HepG2 (cell line): ENCODE measurements at regions not wholly inside any gene's neighbourhood (a gene's known extent, or its start where the extent isn't known, plus 50 kb on each side); places are given as distances from the start of the nearest gene placed in this dataset.

Source experiments
- ATAC-seq: fragments of 200-7000 bp; cut with Tn5 transposase; 3 replicates; pipeline ENCODE4 v1.9.1; 2020; ENCODE audit warnings: mild to moderate bottlenecking, moderate library complexity
- BruUV-seq: library from RNA; stranded (reverse); fragments of 400-500 nt; replicated peaks from 2 replicates; lab custom pipeline; 2021; lab: Mats Ljungman, UMichigan
- CTCF ChIA-PET: fragments of 300-600 bp; formaldehyde crosslinking; extraction: SDS; loops from one replicate; lab custom pipeline; 2021; ENCODE audit warnings: low total read pairs, inconsistent platforms, low intra/inter-chr PET ratio; lab: Yijun Ruan, JAX
- POLR2A ChIA-PET: fragments of 350-600 bp; sonication (Branson Sonifier 250); formaldehyde crosslinking; loops from one replicate; lab custom pipeline; 2020; ENCODE audit warnings: antibody characterized with exemption, inconsistent platforms; lab: Yijun Ruan, JAX
- DNase-seq: peaks from one replicate; pipeline ENCODE4 v3.0.0-alpha.2; 2015; ENCODE audit warnings: low spot score
- FAIRE-seq: peaks from 3 replicates; lab custom pipeline; 2011; peaks lifted over from hg19 to GRCh38; lab: Jason Lieb, UNC
- H2AFZ ChIP-seq: one replicate; pipeline ENCODE4 v1.6.1; 2011; ENCODE audit warnings: low read length, inconsistent platforms
- H3K27ac ChIP-seq: fragments of 300-600 bp; 3 replicates; pipeline ENCODE4 v1.8.0; 2011; ENCODE audit warnings: mixed run types, mild to moderate bottlenecking, mixed read lengths, low read length, inconsistent platforms; ENCODE audit not compliant: insufficient read depth; ENCODE audit errors: extremely low read length
- H3K27me3 ChIP-seq, 2 experiments: fragments of 200-600 bp in 1 of 2; 2 replicates in 1 of 2; 3 replicates in 1 of 2; pipeline versions ENCODE4 v1.6.0 to v1.8.0; 2011; ENCODE audit warnings: low read length in 2 of 2, mild to moderate bottlenecking in 2 of 2, moderate library complexity in 2 of 2, inconsistent platforms in 1 of 2; ENCODE audit not compliant: insufficient read depth in 2 of 2, control insufficient read depth in 1 of 2
- H3K36me3 ChIP-seq, 2 experiments: fragments of 200-600 bp in 1 of 2; replicated peaks in 1 of 2; 2 replicates in 1 of 2; 3 replicates in 1 of 2; pipeline versions ENCODE4 v1.5.1 to v1.8.0; 2011; ENCODE audit warnings: low read length in 2 of 2, inconsistent platforms in 1 of 2; ENCODE audit not compliant: insufficient read depth in 2 of 2, control insufficient read depth in 1 of 2
- H3K4me1 ChIP-seq: 2 replicates; pipeline ENCODE4 v1.5.1; 2012; ENCODE audit warnings: low read length, inconsistent platforms; ENCODE audit not compliant: insufficient read depth
- H3K4me2 ChIP-seq: 2 replicates; pipeline ENCODE4 v1.6.0; 2011; ENCODE audit warnings: low read depth, low read length, inconsistent platforms
- H3K4me3 ChIP-seq, 3 experiments: fragments of 200-600 bp in 1 of 3; sonication (generic), shearing (Covaris generic) in 1 of 3; replicated peaks in 1 of 3; 2 replicates each; pipeline ENCODE4 v1.5.1; 2011 to 2016; ENCODE audit warnings: low read length in 3 of 3, inconsistent platforms in 2 of 3, low read depth in 2 of 3, mild to moderate bottlenecking in 2 of 3, control low read depth in 1 of 3, mixed read lengths in 1 of 3; ENCODE audit not compliant: insufficient read depth in 1 of 3
- H3K79me2 ChIP-seq: one replicate; pipeline ENCODE4 v1.6.1; 2011; ENCODE audit warnings: low read length, inconsistent platforms; ENCODE audit not compliant: insufficient read depth
- H3K9ac ChIP-seq: 2 replicates; pipeline ENCODE4 v1.6.0; 2011; ENCODE audit warnings: mild to moderate bottlenecking, low read depth, low read length, inconsistent platforms; ENCODE audit not compliant: insufficient read depth
- H3K9me3 ChIP-seq: 2 replicates; pipeline ENCODE4 v1.5.1; 2012; ENCODE audit warnings: mild to moderate bottlenecking, low read length
- H4K20me1 ChIP-seq: 2 replicates; pipeline ENCODE4 v1.6.0; 2011; ENCODE audit warnings: inconsistent platforms, mild to moderate bottlenecking, low read length, moderate library complexity; ENCODE audit not compliant: insufficient read depth
- AGO2 ChIP-seq: fragments of 200-400 bp; formaldehyde crosslinking; optimal IDR thresholded peaks from 2 replicates; pipeline ENCODE3; 2017; ENCODE audit warnings: mild to moderate bottlenecking, low read depth, low read length, moderate library complexity
- AKAP8 ChIP-seq: sonication (generic); formaldehyde crosslinking; IDR thresholded peaks from 2 replicates; pipeline ENCODE4 v1.5.1; 2020; ENCODE audit warnings: mild to moderate bottlenecking, missing genetic modification reagents
- EED ChIP-seq: sonication (generic); formaldehyde crosslinking; IDR thresholded peaks from 2 replicates; pipeline ENCODE4 v1.5.0; 2020; ENCODE audit warnings: mild to moderate bottlenecking, missing genetic modification reagents
- ERF ChIP-seq: IDR thresholded peaks from 2 replicates; pipeline ENCODE4 v1.6.1; 2018; ENCODE audit warnings: missing biosample characterization, missing genetic modification reagents
- FOSL2 ChIP-seq: sonication (generic); formaldehyde crosslinking; IDR thresholded peaks from 2 replicates; pipeline ENCODE4 v1.4.0; 2020; ENCODE audit warnings: missing genetic modification reagents
- IKZF4 ChIP-seq: sonication (generic); formaldehyde crosslinking; IDR thresholded peaks from 2 replicates; pipeline ENCODE4 v1.5.1; 2020; ENCODE audit warnings: borderline replicate concordance, mild to moderate bottlenecking, low read depth, missing genetic modification reagents; ENCODE audit errors: not compliant biosample characterization
- IRF2 ChIP-seq: IDR thresholded peaks from 2 replicates; pipeline ENCODE4 v1.6.1; 2018; ENCODE audit warnings: missing genetic modification reagents, missing compliant biosample characterization
- NFKB2 ChIP-seq: sonication (generic); formaldehyde crosslinking; IDR thresholded peaks from 2 replicates; pipeline ENCODE4 v1.4.0; 2020; ENCODE audit warnings: missing genetic modification reagents, borderline replicate concordance
- NR1H2 ChIP-seq: sonication (generic); formaldehyde crosslinking; IDR thresholded peaks from 2 replicates; pipeline ENCODE4 v1.8.1; 2022; ENCODE audit warnings: low read depth, missing genetic modification reagents, borderline replicate concordance
- PHB2 ChIP-seq: fragments of 450-650 bp; IDR thresholded peaks from 2 replicates; pipeline ENCODE4 v1.6.1; 2018; ENCODE audit not compliant: partially characterized antibody
- SALL2 ChIP-seq: sonication (generic); formaldehyde crosslinking; IDR thresholded peaks from 2 replicates; pipeline ENCODE4 v1.8.1; 2023; ENCODE audit warnings: mild to moderate bottlenecking, missing genetic modification reagents, inconsistent platforms
- SOX13 ChIP-seq, 3 experiments: fragments of 450-650 bp in 1 of 3; sonication (generic) in 1 of 3; formaldehyde crosslinking in 1 of 3; IDR thresholded peaks in 2 of 3; conservative IDR thresholded peaks in 1 of 3; 2 replicates each; pipeline versions ENCODE4 v1.5.0 to v1.6.1; 2016 to 2020; ENCODE audit warnings: antibody characterized with exemption in 1 of 3, mild to moderate bottlenecking in 1 of 3, missing compliant biosample characterization in 1 of 3, missing genetic modification reagents in 1 of 3, moderate library complexity in 1 of 3
- ZBTB7A ChIP-seq: sonication (generic); formaldehyde crosslinking; IDR thresholded peaks from 2 replicates; pipeline ENCODE4 v1.8.0; 2022; ENCODE audit warnings: mild to moderate bottlenecking, missing genetic modification reagents
- ZNF557 ChIP-seq: sonication (generic); formaldehyde crosslinking; IDR thresholded peaks from 2 replicates; pipeline ENCODE4 v1.4.0; 2020; ENCODE audit warnings: missing genetic modification reagents
- WGBS: methylation state at CpG from one replicate; pipeline ENCODE4 v1.1.6; 2017; ENCODE audit warnings: low lambda C conversion rate; 5-methylcytosine and 5-hydroxymethylcytosine counted together
- in situ Hi-C: cut with HindIII; loops from 2 replicates; pipeline ENCODE4 v1.10.0; 2017; ENCODE audit warnings: low pct_unique_long_range_greater_than_20kb; ENCODE audit not compliant: extremely low pct_ligation_motif_present
- intact Hi-C: fragments of 100-400 bp; cut with micrococcal nuclease; formaldehyde crosslinking; loops from one replicate; pipeline ENCODE4 v1.10.0; 2022; ENCODE audit not compliant: unreplicated experiment
- TF ChIP-seq, protein P1 (sequence below): sonication (generic); formaldehyde crosslinking; IDR thresholded peaks from 2 replicates; pipeline ENCODE4 v1.8.1; 2022; ENCODE audit warnings: mild to moderate bottlenecking, missing genetic modification reagents
- TF ChIP-seq, protein P2 (sequence below): sonication (generic); formaldehyde crosslinking; IDR thresholded peaks from 2 replicates; pipeline ENCODE4 v1.5.1; 2020; ENCODE audit warnings: missing genetic modification reagents, mild to moderate bottlenecking, borderline replicate concordance

DNA sequence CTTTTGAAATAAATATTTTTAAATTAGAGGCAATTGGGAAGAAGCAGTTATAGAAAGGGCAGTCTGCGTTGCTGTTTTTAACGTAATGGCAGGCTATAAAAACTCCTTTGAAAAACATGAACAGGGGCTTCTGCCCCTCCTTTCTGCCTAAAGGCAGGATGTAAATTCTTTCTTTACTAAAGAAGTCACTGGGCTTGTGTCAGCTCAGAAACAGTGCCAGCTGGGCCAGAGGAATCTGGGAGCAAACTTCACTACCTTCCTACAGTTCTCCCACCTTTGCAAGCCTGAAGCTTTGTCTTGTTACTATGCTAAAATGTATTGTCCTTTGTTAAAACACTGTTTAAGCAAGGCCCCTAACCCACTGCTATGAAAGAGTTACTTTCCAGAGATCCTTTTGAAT, 1664.8 kb downstream of the RPA4 start:
- Histone ChIP-seq H3K4me1 (no peaks in the 10 kb centered on the region), H3K4me3 (no peak overlapping the region), H3K9ac (no peak overlapping the region), H3K36me3 (no peaks in the 10 kb centered on the region), H3K9me3 (no peaks in the 10 kb centered on the region), H2AFZ (no peak overlapping the region)
- BruUV-seq = no TSS peak
- no peak for DNase-seq
- no peak for TF ChIP-seq AGO2
- TF ChIP-seq IRF2 (CRISPR knock-in tag) = no peak
- TF ChIP-seq ZNF557 (CRISPR knock-in tag) = no peak
- TF ChIP-seq IKZF4 = no peak
- no peak for TF ChIP-seq NFKB2
- TF ChIP-seq EED (CRISPR knock-in tag) = no peak
- no peak for TF ChIP-seq SALL2 (CRISPR knock-in tag)
- TF ChIP-seq AKAP8 (CRISPR knock-in tag) = no peak
- no peak for TF ChIP-seq FOSL2 (CRISPR knock-in tag)
- TF ChIP-seq ERF (CRISPR knock-in tag) = no peak
- no peak for TF ChIP-seq ZBTB7A (CRISPR knock-in tag)
- TF ChIP-seq, protein P1, sequence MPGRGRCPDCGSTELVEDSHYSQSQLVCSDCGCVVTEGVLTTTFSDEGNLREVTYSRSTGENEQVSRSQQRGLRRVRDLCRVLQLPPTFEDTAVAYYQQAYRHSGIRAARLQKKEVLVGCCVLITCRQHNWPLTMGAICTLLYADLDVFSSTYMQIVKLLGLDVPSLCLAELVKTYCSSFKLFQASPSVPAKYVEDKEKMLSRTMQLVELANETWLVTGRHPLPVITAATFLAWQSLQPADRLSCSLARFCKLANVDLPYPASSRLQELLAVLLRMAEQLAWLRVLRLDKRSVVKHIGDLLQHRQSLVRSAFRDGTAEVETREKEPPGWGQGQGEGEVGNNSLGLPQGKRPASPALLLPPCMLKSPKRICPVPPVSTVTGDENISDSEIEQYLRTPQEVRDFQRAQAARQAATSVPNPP = no peak
- no peak for TF ChIP-seq NR1H2
- TF ChIP-seq, protein P2, sequence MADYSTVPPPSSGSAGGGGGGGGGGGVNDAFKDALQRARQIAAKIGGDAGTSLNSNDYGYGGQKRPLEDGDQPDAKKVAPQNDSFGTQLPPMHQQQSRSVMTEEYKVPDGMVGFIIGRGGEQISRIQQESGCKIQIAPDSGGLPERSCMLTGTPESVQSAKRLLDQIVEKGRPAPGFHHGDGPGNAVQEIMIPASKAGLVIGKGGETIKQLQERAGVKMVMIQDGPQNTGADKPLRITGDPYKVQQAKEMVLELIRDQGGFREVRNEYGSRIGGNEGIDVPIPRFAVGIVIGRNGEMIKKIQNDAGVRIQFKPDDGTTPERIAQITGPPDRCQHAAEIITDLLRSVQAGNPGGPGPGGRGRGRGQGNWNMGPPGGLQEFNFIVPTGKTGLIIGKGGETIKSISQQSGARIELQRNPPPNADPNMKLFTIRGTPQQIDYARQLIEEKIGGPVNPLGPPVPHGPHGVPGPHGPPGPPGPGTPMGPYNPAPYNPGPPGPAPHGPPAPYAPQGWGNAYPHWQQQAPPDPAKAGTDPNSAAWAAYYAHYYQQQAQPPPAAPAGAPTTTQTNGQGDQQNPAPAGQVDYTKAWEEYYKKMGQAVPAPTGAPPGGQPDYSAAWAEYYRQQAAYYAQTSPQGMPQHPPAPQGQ (CRISPR knock-in tag) = no peak
- TF ChIP-seq PHB2 = no peak
- no peak for TF ChIP-seq SOX13 (IDR thresholded peaks at IDR 0.05)
- no peak for TF ChIP-seq SOX13 (CRISPR knock-in tag; conservative IDR thresholded peaks at IDR 0.05 in 1 of 2, IDR thresholded peaks at IDR 0.05 in 1 of 2)
- TF ChIP-seq, all 625 proteins: peak for 0
- ChIA-PET POLR2A (no interaction called here), CTCF (no interaction called here)
- Histone ChIP-seq H3K27me3 (no peaks in the 10 kb centered on the region), H3K79me2 (no peaks in the 10 kb centered on the region), H3K4me2 (no peak overlapping the region), H4K20me1 (no peaks in the 10 kb centered on the region), H3K27ac (no peak overlapping the region)
- no peak for ATAC-seq
- intact Hi-C loops (no loop called here), in situ Hi-C loops (no loop called here)
- WGBS = 0% methylated on average over 2 of the region's 2 CpGs
- no peak for FAIRE-seq
